ENCODE measurements at regions not wholly inside any gene's neighbourhood (a gene's known extent, or its start where the extent isn't known, plus 50 kb on each side); places are given as distances from the start of the nearest gene placed in this dataset.

- H3K4me3 ChIP-seq (ENCODE audit: low read depth in 1 of 2, low read length in 1 of 2) = no peak overlapping the region
- H3K27ac ChIP-seq = no peak overlapping the region
- peaks cover 33% of the 10 kb centered on the region for H3K27me3 ChIP-seq
- TF ChIP-seq, protein P1, sequence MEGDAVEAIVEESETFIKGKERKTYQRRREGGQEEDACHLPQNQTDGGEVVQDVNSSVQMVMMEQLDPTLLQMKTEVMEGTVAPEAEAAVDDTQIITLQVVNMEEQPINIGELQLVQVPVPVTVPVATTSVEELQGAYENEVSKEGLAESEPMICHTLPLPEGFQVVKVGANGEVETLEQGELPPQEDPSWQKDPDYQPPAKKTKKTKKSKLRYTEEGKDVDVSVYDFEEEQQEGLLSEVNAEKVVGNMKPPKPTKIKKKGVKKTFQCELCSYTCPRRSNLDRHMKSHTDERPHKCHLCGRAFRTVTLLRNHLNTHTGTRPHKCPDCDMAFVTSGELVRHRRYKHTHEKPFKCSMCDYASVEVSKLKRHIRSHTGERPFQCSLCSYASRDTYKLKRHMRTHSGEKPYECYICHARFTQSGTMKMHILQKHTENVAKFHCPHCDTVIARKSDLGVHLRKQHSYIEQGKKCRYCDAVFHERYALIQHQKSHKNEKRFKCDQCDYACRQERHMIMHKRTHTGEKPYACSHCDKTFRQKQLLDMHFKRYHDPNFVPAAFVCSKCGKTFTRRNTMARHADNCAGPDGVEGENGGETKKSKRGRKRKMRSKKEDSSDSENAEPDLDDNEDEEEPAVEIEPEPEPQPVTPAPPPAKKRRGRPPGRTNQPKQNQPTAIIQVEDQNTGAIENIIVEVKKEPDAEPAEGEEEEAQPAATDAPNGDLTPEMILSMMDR (IDR thresholded peaks at IDR 0.05) = no peak
- no peaks in the 10 kb centered on the region for H3K9me3 ChIP-seq
- H3K36me3 ChIP-seq = no peaks in the 10 kb centered on the region
- no peaks in the 10 kb centered on the region for H3K4me1 ChIP-seq (ENCODE audit: control insufficient read depth in 1 of 2, insufficient read depth in 1 of 2, low read depth in 1 of 2, low read length in 1 of 2)
These were observed 270.6 kb upstream of the RGMA start for GRCh38 chr15:93359425-93360131.

DNA sequence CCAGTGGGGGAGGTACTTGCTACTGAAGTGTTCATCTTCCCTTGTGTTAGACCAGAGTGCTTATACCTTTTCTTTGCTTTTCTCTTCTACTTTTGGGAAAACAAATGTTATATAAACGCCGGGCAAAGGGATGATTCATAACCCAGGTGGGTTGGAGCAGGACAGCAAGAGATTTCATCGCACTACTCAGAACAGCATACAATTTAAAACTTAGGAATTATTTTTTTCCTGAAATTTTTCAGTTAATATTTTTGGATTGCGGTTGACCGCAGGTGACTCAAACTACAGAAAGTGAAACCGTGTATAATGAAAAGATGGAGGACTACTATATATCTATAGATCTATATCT, 270.0 kb upstream of the RGMA start:
- TF ChIP-seq, protein P1 (IDR thresholded peaks at IDR 0.05) = no peak
- H3K4me1 ChIP-seq (ENCODE audit: control insufficient read depth in 1 of 2, insufficient read depth in 1 of 2, low read depth in 1 of 2, low read length in 1 of 2) = no peaks in the 10 kb centered on the region
- H3K4me3 ChIP-seq (ENCODE audit: low read depth in 1 of 2, low read length in 1 of 2) = no peak overlapping the region
- no peak overlapping the region for H3K27ac ChIP-seq
- H3K27me3 ChIP-seq = peaks cover 33% of the 10 kb centered on the region
- no peaks in the 10 kb centered on the region for H3K9me3 ChIP-seq
- H3K36me3 ChIP-seq = no peaks in the 10 kb centered on the region

GRCh38 chr15:93358166-93359059, 269.4 kb upstream of the RGMA start:
- Histone ChIP-seq H3K9me3 (no peaks in the 10 kb centered on the region), H3K36me3 (no peaks in the 10 kb centered on the region), H3K27me3 (peaks cover 30% of the 10 kb centered on the region), H3K4me1 (ENCODE audit: control insufficient read depth in 1 of 2, insufficient read depth in 1 of 2, low read depth in 1 of 2, low read length in 1 of 2) (no peaks in the 10 kb centered on the region), H3K4me3 (ENCODE audit: low read depth in 1 of 2, low read length in 1 of 2) (no peak overlapping the region), H3K27ac (no peak overlapping the region)
- TF ChIP-seq, protein P1 (IDR thresholded peaks at IDR 0.05) = no peak

DNA sequence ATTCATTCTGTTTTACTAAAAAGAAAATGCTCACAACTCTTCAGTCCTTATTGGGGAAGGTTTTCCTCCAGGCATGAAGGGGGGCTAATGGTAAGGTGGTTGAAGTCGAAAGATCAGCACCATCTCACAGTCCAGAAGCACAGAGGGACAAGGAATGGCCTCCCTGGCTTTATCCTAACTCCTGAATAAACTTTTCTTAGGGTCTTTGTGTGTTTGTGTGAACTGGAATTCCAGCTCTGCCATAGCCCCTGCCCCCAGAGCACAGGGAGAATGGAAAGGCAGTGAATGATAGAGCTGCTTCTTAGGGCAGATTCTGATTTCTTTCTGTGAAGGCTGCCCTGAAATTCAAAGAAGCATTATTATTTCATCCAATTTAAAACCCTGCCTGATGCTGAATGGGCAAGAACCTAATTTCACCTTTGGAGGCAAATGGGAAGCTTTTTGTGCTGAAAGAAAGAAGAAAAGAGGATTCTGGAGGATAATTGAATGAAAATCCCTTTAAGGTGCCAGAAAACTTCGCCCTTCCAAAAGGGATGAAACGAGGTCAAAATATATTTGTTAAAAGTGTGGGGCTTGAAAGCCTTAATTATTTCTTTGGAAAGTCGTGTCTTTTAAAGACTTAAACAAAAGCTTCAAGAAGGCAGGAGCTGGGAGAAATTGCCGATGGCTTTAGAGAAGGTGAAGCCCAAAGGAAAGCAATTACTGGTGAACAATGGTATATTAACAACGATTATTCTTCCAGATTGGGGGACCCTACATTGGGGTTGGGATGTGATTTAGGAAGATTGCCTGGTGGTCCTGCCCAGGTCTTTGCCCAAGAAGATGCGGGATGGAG, 259.9 kb upstream of the RGMA start:
- H3K4me1 ChIP-seq (ENCODE audit: control insufficient read depth in 1 of 2, insufficient read depth in 1 of 2, low read depth in 1 of 2, low read length in 1 of 2) = no peaks in the 10 kb centered on the region
- peaks cover 32% of the 10 kb centered on the region for H3K27me3 ChIP-seq
- H3K36me3 ChIP-seq = no peaks in the 10 kb centered on the region
- H3K27ac ChIP-seq = no peak overlapping the region
- no peaks in the 10 kb centered on the region for H3K9me3 ChIP-seq
- TF ChIP-seq, protein P1 (IDR thresholded peaks at IDR 0.05) = no peak
- no peak overlapping the region for H3K4me3 ChIP-seq (ENCODE audit: low read depth in 1 of 2, low read length in 1 of 2)

DNA sequence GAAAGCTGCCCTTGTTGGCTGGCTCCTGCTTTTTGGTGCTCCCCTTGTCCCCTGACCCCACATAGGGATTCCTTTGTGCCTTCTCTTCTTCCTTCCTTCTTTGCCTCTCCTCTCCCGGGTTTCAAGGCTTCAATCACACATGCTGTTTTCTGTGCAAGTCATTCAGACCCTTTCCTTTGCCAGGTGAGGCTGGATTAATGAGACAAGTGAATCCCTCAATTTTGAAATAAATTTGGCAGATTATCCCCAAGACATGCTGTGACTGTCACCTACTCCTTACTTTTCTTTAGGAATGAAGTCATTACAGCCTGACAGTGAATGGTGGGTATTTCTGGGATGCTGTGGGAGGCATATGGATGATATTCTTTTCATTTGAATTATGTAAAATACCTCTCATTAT, 259.0 kb upstream of the RGMA start:
- H3K27me3 ChIP-seq = peaks cover 32% of the 10 kb centered on the region
- H3K27ac ChIP-seq = no peak overlapping the region
- TF ChIP-seq, protein P1 (IDR thresholded peaks at IDR 0.05) = no peak
- no peak overlapping the region for H3K4me3 ChIP-seq (ENCODE audit: low read depth in 1 of 2, low read length in 1 of 2)
- H3K36me3 ChIP-seq = no peaks in the 10 kb centered on the region
- H3K4me1 ChIP-seq (ENCODE audit: control insufficient read depth in 1 of 2, insufficient read depth in 1 of 2, low read depth in 1 of 2, low read length in 1 of 2) = no peaks in the 10 kb centered on the region
- H3K9me3 ChIP-seq = no peaks in the 10 kb centered on the region

Data from neutrophil (primary cell).